HEK293T (cell line): ENCODE measurements at regions not wholly inside any gene's neighbourhood (a gene's known extent, or its start where the extent isn't known, plus 50 kb on each side); places are given as distances from the start of the nearest gene placed in this dataset.

Source experiments
- CTCF ChIA-PET: fragments of 350-600 bp; formaldehyde crosslinking; extraction: SDS; loops from one replicate; lab custom pipeline; 2021; ENCODE audit warnings: antibody characterized with exemption, inconsistent platforms; lab: Yijun Ruan, JAX
- POLR2A ChIA-PET: fragments of 350-600 bp; formaldehyde crosslinking; extraction: SDS; loops from one replicate; lab custom pipeline; 2020; ENCODE audit warnings: antibody characterized with exemption, inconsistent platforms; lab: Yijun Ruan, JAX
- DNase-seq: peaks from one replicate; pipeline ENCODE4 v3.0.0; 2012; ENCODE audit warnings: mixed read lengths; ENCODE audit errors: extremely low spot score
- ARNT ChIP-seq: fragments of 450-650 bp; IDR thresholded peaks from 2 replicates; pipeline ENCODE4 v1.6.1; 2017; ENCODE audit warnings: mild to moderate bottlenecking
- BHLHE40 ChIP-seq: fragments of 450-650 bp; IDR thresholded peaks from 2 replicates; pipeline ENCODE4 v1.6.1; 2016; ENCODE audit warnings: mild to moderate bottlenecking, moderate library complexity, borderline replicate concordance
- CTBP1 ChIP-seq: fragments of 450-650 bp; IDR thresholded peaks from 2 replicates; pipeline ENCODE4 v1.6.1; 2016; ENCODE audit warnings: borderline replicate concordance
- ELF4 ChIP-seq: fragments of 450-650 bp; IDR thresholded peaks from 2 replicates; pipeline ENCODE4 v1.6.1; 2017; ENCODE audit warnings: antibody characterized with exemption
- FOXA1 ChIP-seq: fragments of 450-650 bp; IDR thresholded peaks from 2 replicates; pipeline ENCODE4 v1.6.1; 2016; ENCODE audit warnings: mild to moderate bottlenecking
- FOXK2 ChIP-seq: fragments of 450-650 bp; IDR thresholded peaks from 2 replicates; pipeline ENCODE4 v1.6.1; 2016; ENCODE audit warnings: mild to moderate bottlenecking
- FOXM1 ChIP-seq: fragments of 450-650 bp; IDR thresholded peaks from 2 replicates; pipeline ENCODE4 v1.6.1; 2017; ENCODE audit warnings: mild to moderate bottlenecking, borderline replicate concordance
- HDGF ChIP-seq: fragments of 450-650 bp; IDR thresholded peaks from 2 replicates; pipeline ENCODE4 v1.6.1; 2017; ENCODE audit warnings: antibody characterized with exemption, borderline replicate concordance
- L3MBTL2 ChIP-seq: fragments of 450-650 bp; conservative IDR thresholded peaks from 2 replicates; pipeline ENCODE4 v1.6.1; 2016; ENCODE audit warnings: mild to moderate bottlenecking
- LEF1 ChIP-seq: fragments of 450-650 bp; IDR thresholded peaks from 2 replicates; pipeline ENCODE4 v1.6.1; 2017; ENCODE audit warnings: mild to moderate bottlenecking, borderline replicate concordance
- NFRKB ChIP-seq: fragments of 450-650 bp; IDR thresholded peaks from 2 replicates; pipeline ENCODE4 v1.6.1; 2016; ENCODE audit warnings: mild to moderate bottlenecking, moderate library complexity
- PKNOX1 ChIP-seq: fragments of 450-650 bp; IDR thresholded peaks from 2 replicates; pipeline ENCODE4 v1.6.1; 2016
- SP1 ChIP-seq: fragments of 450-650 bp; IDR thresholded peaks from 2 replicates; pipeline ENCODE4 v1.6.1; 2017
- SUZ12 ChIP-seq: fragments of 450-650 bp; IDR thresholded peaks from 2 replicates; pipeline ENCODE4 v1.6.1; 2016; ENCODE audit warnings: mild to moderate bottlenecking
- TARDBP ChIP-seq: fragments of 450-650 bp; IDR thresholded peaks from 2 replicates; pipeline ENCODE4 v1.6.1; 2016
- ZNF384 ChIP-seq: fragments of 450-650 bp; IDR thresholded peaks from 2 replicates; pipeline ENCODE4 v1.6.1; 2016

- ChIA-PET CTCF (interaction anchor here (1.0 kb wide), 1 partner anchor 11 kb away, joined by 5 read pairs; no protein-coding TSS in a partner anchor), POLR2A (no interaction called here)
- TF ChIP-seq NFRKB: no peak
- no peak for TF ChIP-seq ELF4
- TF ChIP-seq BHLHE40: no peak
- no peak for TF ChIP-seq FOXA1
- no peak for TF ChIP-seq FOXK2
- no peak for TF ChIP-seq ZNF384
- no peak for TF ChIP-seq SP1
- TF ChIP-seq PKNOX1: no peak
- no peak for TF ChIP-seq HDGF
- no peak for TF ChIP-seq L3MBTL2
- no peak for TF ChIP-seq FOXM1
- no peak for TF ChIP-seq TARDBP
- TF ChIP-seq CTBP1: no peak
- TF ChIP-seq ARNT: no peak
Observed at GRCh38 chr15:91717811-91718210, 135.7 kb upstream of the SLCO3A1 start.

DNA sequence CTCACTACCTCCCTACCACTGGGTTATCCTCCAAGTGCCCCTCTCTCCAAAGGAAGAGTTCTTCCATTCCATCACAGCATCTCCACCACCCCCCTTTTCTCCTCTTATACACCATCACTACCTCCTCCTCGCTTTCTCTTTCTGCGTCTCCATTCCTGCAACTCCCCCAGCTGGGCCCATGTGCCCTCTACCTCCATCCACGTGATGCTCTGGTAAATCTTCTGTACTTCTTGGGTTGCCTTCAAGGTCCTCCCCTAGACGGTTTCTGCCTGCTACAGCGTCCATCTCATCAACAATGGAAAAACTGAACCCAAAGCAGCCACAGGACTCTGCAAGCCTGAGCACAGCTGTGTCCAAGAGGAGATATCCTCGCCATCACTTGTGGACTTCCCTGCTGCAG lies 129.5 kb upstream of the SLCO3A1 start:
- ChIA-PET POLR2A (no interaction called here), CTCF (interaction anchor here (1.5 kb wide), 1 partner anchor 18 kb away, joined by 3 read pairs; no protein-coding TSS in a partner anchor)
- DNase-seq: no peak
- TF ChIP-seq SUZ12 (no peak), NFRKB (no peak)

More at GRCh38 chr15:91717811-91718210, 135.7 kb upstream of the SLCO3A1 start:
- no peak for DNase-seq

DNA sequence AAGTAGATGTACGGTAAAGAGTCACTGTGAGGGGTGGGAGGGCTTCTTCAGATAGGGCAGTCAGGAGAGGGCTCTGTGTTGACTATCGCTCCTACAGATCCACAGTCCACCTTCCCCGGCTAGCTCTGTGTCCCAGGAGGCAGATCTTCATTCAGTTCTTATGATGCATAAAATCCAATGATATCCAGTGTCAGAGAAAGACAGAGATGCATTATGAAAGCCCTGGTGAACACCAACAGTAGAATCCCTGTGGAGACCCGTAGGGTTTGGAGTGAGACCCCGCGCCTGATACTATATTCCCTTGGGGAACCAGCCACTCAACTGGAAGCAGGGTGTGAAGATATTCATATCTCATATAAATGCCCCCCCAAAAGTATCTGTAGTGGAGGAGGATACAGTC lies 119.8 kb upstream of the SLCO3A1 start:
- DNase-seq: no peak
- ChIA-PET POLR2A (no interaction called here), CTCF (no interaction called here)
- TF ChIP-seq ZNF384: no peak

GRCh38 chr15:91737151-91737818 lies 116.2 kb upstream of the SLCO3A1 start:
- ChIA-PET POLR2A (no interaction called here), CTCF (no interaction called here)
- TF ChIP-seq NFRKB (no peak), BHLHE40 (no peak), PKNOX1 (no peak), SUZ12 (no peak), TARDBP (no peak), L3MBTL2 (no peak), FOXM1 (no peak), LEF1 (no peak)
- no peak for DNase-seq

GRCh38 chr15:91741986-91742385 lies 111.5 kb upstream of the SLCO3A1 start:
- TF ChIP-seq FOXM1: no peak
- no peak for DNase-seq
- ChIA-PET POLR2A (no interaction called here), CTCF (no interaction called here)

- no peak for DNase-seq
- CTCF ChIA-PET: no interaction called here
- POLR2A ChIA-PET: no interaction called here
- TF ChIP-seq L3MBTL2: no peak
- TF ChIP-seq PKNOX1: no peak
- TF ChIP-seq SP1: no peak
- TF ChIP-seq ARNT: no peak
Observed at GRCh38 chr15:91751611-91752010, 101.9 kb upstream of the SLCO3A1 start.

DNA sequence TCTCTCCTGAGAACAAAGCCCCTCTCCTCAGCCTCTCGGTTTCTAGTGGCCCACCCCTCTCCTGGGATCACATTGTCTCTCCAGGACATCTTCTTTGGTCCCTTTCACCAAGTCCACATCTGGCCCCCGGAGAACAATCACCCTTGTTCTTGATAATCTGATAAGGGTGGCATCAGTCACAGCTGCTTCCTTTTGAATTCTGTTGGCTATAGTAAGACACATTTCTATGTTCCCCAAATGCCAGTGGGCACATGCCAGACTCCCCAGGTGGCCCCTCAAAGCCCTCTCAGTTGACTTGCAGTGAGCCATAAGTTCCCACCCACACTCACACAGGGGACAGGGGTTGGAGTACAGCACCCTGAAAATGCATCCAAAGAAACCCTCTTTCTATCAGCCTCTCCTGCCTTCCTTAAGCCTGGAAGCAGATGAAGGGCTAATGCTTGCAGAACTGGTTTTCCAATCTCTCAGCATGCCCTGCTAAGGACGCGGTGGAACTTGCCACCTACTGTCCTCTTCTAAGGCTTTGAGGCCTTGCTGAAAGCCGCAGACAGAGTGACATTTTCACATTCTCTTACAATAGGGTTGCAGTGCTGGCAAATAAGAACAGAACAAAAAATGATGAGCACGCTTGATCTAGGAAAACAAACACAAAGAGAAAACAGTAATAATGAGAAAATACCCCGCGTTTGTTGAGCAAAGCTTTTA lies 101.3 kb upstream of the SLCO3A1 start:
- POLR2A ChIA-PET: no interaction called here
- TF ChIP-seq FOXK2 (no peak), ELF4 (no peak), TARDBP (no peak), ZNF384 (no peak), ARNT (no peak), L3MBTL2 (no peak), FOXA1 (no peak), LEF1 (no peak), SUZ12 (no peak), PKNOX1 (no peak)
- no peak for DNase-seq
- CTCF ChIA-PET: no interaction called here
